ENCODE measurements at regions not wholly inside any gene's neighbourhood (a gene's known extent, or its start where the extent isn't known, plus 50 kb on each side); places are given as distances from the start of the nearest gene placed in this dataset.

GRCh38 chr20:60877071-60877857, 374.8 kb upstream of the CDH4 start:
- TF ChIP-seq REST (IDR thresholded peaks at IDR 0.05; ENCODE audit: insufficient read depth in 1 of 2, low read depth in 2 of 2, low read length in 2 of 2) (no peak), POLR2AphosphoS5 (IDR thresholded peaks at IDR 0.05; ENCODE audit: low read depth, low read length) (no peak), FOXP2 (optimal IDR thresholded peaks at IDR 0.05; ENCODE audit: borderline replicate concordance, extremely low read depth, extremely low read length, insufficient read depth) (no peak), SIN3A (IDR thresholded peaks at IDR 0.05; ENCODE audit: borderline replicate concordance, insufficient read depth, low read length) (no peak), TAF1 (IDR thresholded peaks at IDR 0.05; ENCODE audit: borderline replicate concordance, insufficient read depth, low read length) (no peak)

GRCh38 chr20:60882836-60883235, 369.2 kb upstream of the CDH4 start:
- no peak for TF ChIP-seq REST (IDR thresholded peaks at IDR 0.05; ENCODE audit: insufficient read depth in 1 of 2, low read depth in 2 of 2, low read length in 2 of 2)
- TF ChIP-seq FOXP2 (optimal IDR thresholded peaks at IDR 0.05; ENCODE audit: borderline replicate concordance, extremely low read depth, extremely low read length, insufficient read depth) = no peak
- no peak for TF ChIP-seq SIN3A (IDR thresholded peaks at IDR 0.05; ENCODE audit: borderline replicate concordance, insufficient read depth, low read length)
- TF ChIP-seq POLR2AphosphoS5 (IDR thresholded peaks at IDR 0.05; ENCODE audit: low read depth, low read length) = no peak
- TF ChIP-seq TAF1 (IDR thresholded peaks at IDR 0.05; ENCODE audit: borderline replicate concordance, insufficient read depth, low read length) = no peak

DNA sequence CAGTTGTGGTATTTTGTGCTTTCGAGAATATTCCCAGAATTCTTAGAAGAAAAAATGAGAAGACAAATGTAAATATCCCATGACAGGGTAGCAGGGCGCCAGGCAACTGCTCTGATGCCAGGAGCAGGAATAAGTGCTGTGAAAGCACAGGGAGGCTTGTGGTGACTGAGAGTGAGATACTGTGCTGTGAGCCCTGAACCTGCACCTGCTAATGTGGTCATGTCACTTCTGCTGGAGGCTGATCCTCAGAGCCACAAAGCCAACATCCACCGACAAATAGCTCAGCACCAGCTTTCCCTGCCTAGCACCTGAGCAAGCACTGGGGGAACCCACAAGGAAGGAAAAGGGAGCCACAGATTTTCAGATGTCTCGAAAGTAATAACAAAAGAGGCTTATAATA, 368.6 kb upstream of the CDH4 start:
- no peak for TF ChIP-seq REST (IDR thresholded peaks at IDR 0.05; ENCODE audit: insufficient read depth in 1 of 2, low read depth in 2 of 2, low read length in 2 of 2)
- TF ChIP-seq SIN3A (IDR thresholded peaks at IDR 0.05; ENCODE audit: borderline replicate concordance, insufficient read depth, low read length) = no peak
- no peak for TF ChIP-seq POLR2AphosphoS5 (IDR thresholded peaks at IDR 0.05; ENCODE audit: low read depth, low read length)

DNA sequence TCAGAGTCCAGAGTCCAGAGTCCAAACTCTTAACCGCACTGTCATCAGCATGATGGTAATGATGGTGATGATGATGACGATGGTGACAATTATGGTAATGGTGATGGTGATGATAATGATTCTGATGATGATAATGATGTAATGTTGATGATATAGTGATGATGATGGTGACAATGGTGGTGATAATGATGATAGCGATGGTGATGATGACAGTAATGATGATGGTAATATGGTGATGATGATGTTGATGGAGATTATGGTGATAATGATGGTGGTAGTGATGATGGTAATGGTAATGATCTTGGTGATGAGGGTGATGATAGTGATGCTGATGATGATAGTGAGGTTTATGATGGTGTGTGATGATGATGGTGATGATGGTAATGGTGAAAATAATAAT, 367.8 kb upstream of the CDH4 start:
- TF ChIP-seq TAF1 (IDR thresholded peaks at IDR 0.05; ENCODE audit: borderline replicate concordance, insufficient read depth, low read length) = no peak
- no peak for TF ChIP-seq POLR2AphosphoS5 (IDR thresholded peaks at IDR 0.05; ENCODE audit: low read depth, low read length)
- no peak for TF ChIP-seq FOXP2 (optimal IDR thresholded peaks at IDR 0.05; ENCODE audit: borderline replicate concordance, extremely low read depth, extremely low read length, insufficient read depth)
- no peak for TF ChIP-seq SIN3A (IDR thresholded peaks at IDR 0.05; ENCODE audit: borderline replicate concordance, insufficient read depth, low read length)
- no peak for TF ChIP-seq REST (IDR thresholded peaks at IDR 0.05; ENCODE audit: insufficient read depth in 1 of 2, low read depth in 2 of 2, low read length in 2 of 2)

All from PFSK-1 (cell line).